GM18868 (cell line): ENCODE measurements at regions not wholly inside any gene's neighbourhood (a gene's known extent, or its start where the extent isn't known, plus 50 kb on each side); places are given as distances from the start of the nearest gene placed in this dataset.

ENCODE experiments used
- ATAC-seq: cut with Tn5 transposase; IDR thresholded peaks from one replicate; pipeline ENCODE4 v1.9.1; 2021; ENCODE audit warnings: mild to moderate bottlenecking, moderate library complexity; ENCODE audit not compliant: unreplicated experiment

DNA sequence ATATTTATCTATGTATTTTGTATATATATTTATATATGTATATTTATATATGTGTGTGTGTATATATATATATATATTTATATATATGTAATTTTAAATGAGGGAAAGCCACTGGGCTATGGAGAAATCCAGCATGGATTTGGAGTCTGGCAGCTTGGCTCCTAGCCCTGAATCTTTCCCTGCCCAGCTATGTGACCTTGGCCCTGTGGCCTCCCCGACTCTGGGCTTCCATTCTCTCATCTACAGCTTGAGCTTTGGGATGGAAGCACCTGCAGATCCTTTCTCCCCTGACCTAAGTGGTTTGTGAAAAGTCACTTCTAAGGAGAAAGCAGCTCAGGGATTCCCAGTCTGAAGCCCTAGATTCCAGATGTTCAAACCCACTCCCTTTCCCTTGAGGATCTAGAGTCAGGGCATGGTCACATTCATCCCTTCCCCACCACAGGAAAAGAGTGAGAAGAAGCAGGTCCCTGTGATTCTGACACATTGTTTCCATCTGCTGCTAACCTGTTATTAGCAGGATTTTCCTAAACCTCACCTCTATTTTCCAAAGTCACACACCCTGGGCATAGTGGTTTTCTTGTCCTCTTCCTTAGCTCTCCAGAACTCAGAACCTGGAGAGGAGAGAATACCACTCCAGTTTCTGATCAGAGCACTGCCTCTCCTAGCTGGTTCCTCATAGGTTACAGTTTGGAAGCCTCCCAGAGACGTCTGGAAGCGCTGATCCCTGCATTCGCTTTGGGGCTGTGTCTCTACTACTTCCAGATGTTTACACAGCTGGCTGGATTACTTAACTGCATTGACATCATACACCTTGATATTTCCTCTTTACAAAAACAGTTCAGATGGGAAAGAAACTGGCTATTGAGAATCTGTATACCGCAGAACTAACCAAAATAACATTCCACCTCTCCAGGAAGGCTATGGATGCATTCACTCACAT, 327.5 kb upstream of the ZMIZ1 start:
- ATAC-seq = no peak

DNA sequence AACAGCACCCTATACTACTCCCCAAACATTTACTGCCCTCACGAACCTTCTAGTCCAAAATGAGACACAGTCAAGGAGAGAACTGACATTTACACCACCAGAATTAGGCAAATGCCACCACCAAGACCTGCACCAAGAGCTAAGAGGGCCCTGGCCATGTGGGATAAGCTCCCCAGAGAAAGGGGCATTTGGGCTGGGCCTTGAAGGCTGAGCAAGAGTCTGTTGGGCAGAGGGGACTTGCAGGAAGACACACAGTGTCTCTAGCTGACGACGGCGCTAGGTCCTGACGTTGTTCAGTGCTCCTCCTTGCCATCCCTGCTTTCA, 326.4 kb upstream of the ZMIZ1 start:
- ATAC-seq = no peak

DNA sequence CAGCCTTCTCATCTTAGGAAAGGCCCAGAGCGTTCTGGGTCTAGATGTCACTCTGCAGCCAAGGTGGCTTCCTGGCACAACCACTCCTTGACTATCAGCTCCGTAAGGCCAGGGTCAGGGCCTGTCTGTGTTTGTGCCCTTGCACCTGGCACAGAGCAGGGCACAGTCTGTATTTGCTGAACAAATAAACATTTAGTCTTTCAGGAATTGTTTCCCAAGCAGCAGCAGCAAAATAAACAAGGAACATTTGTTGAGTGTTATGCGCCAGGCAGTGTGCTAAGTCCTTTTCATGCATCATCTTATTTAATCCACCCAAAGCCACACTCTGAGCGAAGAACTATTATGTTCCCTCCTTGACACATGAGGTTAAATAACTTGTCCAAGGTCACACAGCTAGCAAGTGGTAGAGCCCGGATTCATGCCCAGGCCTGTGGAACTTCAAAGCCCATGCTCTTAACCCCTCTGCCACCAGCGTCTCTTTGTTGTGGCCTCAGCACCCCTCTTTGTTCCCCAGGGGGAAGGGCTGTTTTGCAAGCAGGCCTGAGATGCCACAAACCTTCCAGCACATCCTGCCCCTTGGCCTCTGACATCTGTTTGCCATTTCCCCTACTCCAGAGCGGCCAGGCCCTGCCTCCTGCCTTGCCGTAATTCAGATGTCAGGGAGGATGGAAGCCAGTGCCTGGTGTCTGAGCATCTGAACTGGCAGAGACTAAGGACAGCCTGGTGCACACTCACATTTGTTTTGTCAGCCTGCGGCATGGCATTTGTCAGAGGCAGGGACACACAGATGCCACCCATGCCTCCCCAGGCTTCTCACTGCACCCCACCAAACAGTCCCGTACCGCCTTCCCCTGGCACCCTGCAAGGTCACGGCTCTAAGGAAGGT, 325.8 kb upstream of the ZMIZ1 start:
- no peak for ATAC-seq

DNA sequence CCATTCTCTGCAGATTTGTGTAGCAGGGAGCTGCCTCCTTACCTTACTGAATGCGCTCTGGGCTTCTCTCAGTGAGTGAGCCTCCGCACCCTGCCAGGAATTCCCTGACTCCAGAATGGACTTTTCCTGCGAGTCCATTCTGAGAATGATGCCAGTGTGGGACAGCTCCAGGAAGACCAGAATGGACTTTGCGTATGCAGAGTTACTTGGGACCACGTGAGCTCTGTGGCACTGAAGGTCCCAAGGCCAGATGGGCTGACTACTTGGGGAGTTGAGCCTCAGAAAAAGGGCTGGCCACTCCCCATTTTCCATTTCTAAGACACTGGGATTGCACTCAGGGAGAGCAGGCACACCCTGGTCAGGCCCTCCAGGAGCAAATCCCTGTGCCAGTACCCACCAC, 324.7 kb upstream of the ZMIZ1 start:
- ATAC-seq = no peak

DNA sequence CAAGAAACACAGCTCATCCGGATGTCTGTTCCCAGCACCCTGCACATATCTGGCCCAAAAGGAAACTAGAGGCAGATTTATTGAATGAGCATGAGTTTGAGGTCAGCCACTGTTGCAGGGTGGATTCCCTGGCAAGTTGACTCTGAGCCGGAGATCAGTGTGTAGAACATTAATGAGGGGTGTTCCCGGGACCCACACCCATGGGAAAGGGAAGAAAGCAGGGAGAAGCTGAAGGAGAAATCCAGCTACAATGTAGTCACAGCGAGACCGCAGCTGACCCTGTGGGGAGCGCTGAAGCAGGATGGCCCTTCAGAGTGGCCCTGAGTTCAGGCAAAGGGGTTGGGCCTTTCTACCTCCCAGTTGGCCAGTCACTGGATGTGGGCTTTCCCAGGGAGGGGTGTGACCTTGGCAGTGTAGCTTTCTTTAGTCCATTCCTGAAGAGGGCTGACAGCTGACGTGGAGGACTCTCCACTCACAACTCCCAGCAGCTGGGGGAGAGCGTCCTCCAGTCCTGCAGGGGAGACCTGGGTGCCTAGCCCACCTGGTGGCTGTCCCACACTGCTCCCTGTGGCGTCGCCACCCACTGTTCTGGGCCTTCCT, 324.2 kb upstream of the ZMIZ1 start:
- no peak for ATAC-seq

DNA sequence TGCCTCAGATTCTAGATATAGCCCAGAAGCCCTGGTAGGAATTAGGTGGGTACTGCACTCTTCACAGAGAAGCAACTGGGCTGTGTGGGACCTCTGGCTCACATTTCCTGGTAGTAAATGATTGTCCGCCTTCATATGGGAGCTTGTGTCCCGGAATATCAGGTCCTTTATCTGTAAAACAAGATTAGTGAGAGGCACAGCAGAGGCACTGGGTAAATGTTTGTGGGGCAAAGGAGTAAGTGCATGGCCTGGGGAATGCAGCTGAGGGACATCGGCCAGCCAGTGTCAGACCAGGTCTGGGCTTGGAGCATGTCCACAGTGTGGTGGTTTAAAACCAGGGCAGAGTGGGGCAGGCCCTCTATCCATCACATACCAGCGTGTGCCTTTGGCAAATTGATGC, 323.3 kb upstream of the ZMIZ1 start:
- ATAC-seq = no peak

DNA sequence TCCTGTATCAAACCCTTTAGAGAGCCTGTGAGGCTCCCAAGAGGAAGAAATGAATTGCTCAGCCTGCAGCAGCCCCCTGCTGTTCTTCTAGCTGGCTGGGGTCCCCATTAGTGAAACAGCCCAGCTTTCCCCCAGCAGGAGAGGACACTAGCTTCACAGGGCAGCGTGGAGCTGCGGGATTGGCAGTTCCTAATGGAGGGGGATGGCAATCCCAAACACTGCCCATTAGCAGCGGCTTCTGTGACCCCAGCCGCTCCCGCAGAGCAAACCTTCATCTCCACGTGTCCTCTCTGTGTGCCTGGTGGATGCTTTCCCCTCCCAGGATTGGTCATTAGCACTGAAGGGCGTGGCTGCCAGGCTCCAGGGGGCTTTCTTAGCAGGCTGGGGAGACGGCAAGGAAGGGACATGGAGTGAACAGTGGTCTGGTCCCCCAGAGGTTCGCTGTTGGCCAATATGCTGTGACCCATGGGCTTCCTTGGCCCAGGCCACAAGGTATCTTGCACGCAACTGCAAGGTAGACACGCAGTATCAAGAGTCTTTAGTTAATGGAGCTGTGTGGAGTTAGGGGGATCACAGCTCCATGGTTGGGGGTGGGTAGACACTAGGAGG, 322.5 kb upstream of the ZMIZ1 start:
- no peak for ATAC-seq

DNA sequence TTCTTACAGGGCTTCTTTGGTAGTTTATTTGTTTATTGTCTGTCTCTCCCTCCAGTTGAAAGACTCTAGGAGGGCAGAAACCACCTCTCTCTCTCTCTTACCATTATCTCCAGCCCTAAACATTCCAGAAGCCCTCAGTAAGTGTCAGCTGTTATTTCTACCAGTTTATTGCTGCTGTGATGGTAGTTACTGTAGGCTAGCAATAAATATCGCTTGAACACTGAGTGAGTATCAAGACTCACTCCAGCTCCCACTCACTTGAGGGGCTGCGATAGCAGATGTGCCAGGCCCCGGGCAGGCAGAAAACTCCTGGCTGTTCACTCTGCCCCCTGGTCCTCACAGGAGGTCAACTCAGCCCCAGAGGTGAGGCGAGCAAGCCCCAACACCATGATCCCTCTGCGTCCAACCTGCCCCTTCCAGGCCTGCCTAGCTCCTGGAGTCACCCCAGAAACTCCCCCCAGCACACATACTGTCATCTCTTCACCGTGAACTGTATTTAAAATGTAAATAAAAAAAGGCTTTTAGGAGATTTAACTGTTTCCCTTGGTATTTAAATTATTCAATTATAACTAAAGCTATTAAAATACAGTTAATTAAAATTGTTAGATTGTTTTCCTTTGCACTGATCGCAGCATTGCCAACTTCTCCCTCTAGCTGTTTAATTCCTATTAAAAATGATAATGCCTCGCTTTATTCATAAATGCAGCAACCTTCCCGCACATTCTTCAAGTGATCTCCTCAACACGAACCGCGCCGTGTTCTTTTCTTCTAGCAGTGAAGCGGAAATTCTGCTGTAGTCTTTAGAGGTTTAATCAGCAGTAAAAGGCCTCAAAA, 321.1 kb upstream of the ZMIZ1 start:
- ATAC-seq = no peak

DNA sequence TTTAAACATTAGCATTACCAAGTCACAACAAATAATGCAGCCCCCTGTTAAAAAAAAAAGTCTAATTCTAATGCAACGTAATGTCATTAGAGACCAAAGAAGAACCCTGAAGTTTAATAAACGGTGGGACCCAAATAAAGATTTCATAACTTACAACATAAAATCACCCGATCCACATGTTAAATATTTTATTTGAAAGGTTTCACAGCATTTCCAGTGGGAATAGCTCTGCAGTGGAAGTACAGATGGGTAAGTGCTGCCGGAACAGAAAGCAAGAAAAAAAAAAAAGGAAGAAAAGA, 320.6 kb upstream of the ZMIZ1 start:
- no peak for ATAC-seq

DNA sequence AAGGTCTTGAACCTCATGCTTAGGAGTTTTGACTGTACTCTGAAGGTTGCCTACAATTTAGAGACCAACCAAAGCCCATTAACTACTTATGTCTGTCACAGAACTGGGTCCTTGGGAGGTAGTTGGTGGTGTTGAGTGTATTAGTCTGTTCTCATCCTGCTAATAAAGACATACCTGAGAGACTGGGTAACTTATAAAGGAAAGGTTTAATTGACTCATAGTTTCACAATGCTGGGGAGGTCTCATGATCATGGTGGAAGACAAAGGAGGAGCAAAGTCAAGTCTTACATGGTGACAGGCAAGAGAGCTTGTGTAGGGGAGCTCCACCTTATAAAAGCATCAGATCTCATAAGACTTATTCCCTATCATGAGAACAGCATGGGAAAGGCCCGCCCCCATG, 319.6 kb upstream of the ZMIZ1 start:
- ATAC-seq = no peak

DNA sequence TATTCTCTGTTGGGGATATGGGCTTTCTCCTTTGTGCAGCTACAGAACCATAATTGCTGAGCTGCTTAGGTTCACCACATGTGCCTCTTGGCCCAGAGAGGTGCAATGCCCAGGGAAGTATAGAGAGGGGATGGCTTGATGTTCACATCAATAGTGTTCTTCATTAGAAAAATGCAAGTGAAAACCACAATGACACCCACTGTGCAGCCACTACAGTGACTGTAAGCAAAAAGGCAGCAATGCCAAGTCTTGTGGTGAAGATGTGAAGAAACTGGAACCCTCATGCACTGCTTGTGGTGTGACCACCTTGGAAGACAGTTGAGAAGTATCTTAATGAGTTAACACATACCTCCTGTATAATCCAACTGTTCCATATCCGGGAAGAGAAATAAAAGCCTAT, 318.9 kb upstream of the ZMIZ1 start:
- no peak for ATAC-seq

DNA sequence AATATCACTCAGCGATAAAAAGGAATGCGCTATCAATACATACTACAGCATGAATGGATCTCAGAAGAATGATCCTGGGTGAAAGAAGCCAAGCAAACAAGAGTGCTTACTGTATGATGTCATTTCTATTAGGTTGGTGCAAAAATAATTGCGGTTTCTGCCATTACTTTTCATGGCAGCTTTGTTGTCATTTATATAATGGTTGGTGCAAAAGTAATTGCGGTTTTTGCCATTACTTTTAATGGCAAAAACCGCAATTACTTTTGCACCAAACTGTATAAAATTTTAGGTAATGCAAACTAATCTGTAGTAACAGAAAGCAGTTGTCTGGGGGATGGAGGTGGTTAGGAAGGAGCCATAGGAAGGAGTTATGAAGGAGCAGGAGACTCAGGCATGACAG, 318.3 kb upstream of the ZMIZ1 start:
- no peak for ATAC-seq

DNA sequence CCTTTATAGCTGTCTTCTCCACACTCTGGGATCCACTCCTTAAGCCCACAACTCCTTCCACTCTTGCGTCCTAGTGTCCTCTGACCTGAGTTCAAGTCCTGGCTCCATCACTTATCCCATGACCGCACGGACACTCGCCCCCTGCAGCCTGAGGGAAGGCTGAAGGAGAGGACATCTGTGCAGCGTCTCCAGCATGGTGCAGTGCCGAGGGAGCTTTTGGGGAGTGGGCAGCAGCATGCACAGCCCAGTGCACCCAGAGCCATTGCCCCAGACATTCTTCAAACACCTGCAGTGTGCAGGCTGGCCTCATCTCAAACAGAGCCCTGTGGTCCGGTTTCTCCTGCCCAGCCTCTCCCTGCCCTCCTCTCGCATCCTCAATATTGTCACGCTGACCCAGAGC, 317.1 kb upstream of the ZMIZ1 start:
- ATAC-seq = no peak

DNA sequence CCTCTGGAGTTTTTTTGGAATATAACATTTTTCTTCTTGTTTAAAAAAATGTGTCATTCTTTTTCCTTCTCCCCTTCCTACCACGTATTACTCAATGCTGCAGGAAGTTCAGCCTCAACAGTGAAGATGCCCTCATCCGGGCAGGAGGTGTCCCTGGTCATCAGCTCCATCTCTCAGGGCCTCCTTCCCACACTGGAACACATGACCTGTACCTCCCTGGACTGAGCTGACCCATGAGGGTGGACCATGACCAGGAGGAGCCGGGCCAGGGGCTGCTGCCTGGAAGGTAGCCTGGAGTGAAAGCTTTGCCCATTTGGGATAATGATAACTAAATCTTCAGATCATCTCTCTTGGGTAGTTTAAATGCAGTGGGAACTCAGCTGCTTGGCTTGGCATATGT, 316.5 kb upstream of the ZMIZ1 start:
- ATAC-seq = no peak

DNA sequence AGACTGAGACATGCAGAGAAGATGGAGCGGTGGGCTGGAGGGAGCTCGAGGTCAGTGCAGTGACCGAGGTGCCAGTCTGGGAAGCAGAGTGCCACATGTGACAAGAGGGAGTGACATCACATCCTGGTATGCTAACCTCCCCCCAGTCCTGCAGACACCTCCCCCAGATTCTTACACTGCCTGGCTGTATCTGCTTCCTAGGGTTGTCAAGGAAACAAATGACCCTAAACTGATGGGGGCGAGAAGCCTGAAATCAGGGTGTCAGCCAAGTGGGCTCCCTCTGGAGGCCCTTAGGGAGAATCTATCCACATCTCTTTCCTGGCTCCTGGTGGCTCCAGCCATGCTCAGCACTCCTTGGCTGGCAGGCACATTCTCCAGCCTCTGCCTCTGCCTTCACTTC, 316.1 kb upstream of the ZMIZ1 start:
- ATAC-seq = no peak

DNA sequence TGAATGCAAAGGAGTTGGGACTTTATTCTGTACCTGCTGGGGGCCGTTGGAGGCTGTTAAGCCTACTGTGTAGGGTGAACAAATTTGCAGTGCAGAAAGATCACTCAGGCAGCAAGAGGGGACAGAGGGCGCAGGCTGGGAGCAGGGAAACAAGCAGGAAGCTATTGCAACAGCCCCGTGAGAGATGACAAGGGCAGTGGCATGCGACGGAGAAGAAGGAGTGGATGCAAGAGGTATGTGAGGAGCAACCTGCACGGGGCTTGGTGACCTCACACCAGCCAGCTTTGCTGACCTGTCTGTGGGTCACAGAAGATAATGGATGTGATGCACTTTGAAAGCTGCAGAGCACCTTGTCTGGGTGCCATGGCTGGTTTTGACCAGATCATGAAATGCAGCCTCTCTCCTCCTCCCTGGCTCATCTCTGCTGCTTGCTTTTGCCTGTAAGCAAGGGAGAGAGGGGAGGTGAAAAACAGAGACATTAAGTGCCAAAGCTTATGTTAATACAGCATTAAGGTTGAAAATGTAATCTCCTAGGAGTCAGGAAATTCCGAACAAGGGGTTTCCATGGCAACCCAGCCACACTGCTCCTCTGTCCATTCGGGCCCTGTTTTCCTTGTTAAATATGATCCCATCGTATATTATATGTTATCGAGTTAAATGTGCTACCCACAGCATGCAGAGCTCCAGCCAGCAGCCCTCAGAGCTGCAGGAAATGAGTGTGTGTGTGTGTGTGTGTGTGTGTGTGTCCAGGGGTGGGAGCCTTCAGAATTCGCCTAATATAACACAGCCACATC, 314.3 kb upstream of the ZMIZ1 start:
- no peak for ATAC-seq

DNA sequence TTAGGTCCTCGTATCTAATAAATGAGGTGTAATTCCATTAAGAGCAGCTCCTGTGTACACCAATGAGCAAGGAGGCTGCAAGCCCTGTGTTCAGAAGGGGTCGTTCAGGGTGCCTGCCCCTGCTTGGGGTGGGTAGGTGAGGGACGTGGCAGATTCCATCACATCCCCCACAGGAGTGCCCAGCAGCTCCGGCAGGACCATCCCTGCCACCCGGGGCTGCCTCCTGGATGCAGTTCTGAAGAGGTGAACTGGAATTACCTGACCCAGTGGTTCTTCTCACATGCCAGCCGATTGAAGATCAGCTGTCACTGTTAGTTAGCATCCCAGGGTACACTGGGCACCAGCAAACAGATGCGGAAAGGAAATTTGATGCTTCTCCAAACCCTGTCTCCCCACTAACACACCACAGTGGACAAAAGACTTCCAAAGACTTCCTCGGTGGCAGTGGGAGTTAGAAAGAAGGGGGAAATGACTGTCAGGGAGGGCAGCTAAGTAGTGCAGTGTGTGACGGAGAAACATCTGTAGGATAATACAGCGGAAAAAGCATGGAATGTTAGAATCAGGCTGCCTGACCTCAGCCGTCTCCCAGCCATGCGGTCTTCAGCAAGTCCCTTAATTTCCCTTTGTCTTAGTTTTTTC, 313.6 kb upstream of the ZMIZ1 start:
- no peak for ATAC-seq

DNA sequence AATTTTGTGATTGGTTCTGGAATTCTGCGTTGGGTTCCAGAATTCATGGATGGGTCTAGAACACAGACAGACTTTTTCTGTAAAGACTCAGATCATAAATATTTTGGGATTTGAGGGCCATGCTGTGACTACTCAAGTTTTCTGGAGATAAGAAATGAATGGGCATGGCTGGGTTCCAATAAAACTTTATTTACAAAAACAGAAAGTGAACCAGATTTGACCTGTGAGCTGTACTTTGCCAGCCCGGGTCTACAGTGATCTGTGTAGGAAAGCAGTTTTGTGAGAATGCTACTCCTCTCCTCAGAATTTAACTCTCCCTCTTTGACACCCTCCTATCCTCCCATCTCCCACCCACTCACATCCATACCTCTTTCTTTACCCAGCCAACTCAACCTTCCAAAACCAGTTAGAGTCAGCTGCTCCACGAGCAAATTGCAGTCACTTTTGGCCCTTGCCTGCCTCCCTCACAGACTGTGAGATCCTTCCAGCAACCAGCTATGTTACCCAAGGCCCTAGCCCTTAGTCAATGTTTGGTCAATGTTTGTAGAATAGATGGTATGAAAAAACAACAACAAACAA, 312.8 kb upstream of the ZMIZ1 start:
- ATAC-seq = no peak
